DND-41 (cell line): ENCODE measurements at regions not wholly inside any gene's neighbourhood (a gene's known extent, or its start where the extent isn't known, plus 50 kb on each side); places are given as distances from the start of the nearest gene placed in this dataset.
A peak's percentile ranks its signal among the peaks of the same experiment; 100 is the strongest.

ENCODE experiments used
- ATAC-seq: fragments of 200-7000 bp; cut with Tn5 transposase; 3 replicates; pipeline ENCODE4 v1.9.1; 2021; ENCODE audit warnings: low read depth; ENCODE audit not compliant: insufficient read depth
- DNase-seq: peaks from one replicate; pipeline ENCODE4 v3.0.0-alpha.2; 2020
- H2AFZ ChIP-seq: 2 replicates; pipeline ENCODE4 v1.6.0; 2012; ENCODE audit warnings: low read depth, low read length
- H3K27ac ChIP-seq: 2 replicates; pipeline ENCODE4 v1.5.1; 2012; ENCODE audit warnings: low read length, inconsistent platforms
- H3K27me3 ChIP-seq: fragments of 200-600 bp; sonication (generic); 2 replicates; pipeline ENCODE4 v1.6.0; 2012; ENCODE audit warnings: low read length, mild to moderate bottlenecking, inconsistent platforms; ENCODE audit not compliant: insufficient read depth, poor library complexity
- H3K36me3 ChIP-seq: 2 replicates; pipeline ENCODE4 v1.5.1; 2012; ENCODE audit warnings: low read length, inconsistent platforms; ENCODE audit not compliant: insufficient read depth
- H3K4me1 ChIP-seq: 2 replicates; pipeline ENCODE4 v1.5.1; 2012; ENCODE audit warnings: mild to moderate bottlenecking, low read length; ENCODE audit not compliant: insufficient read depth
- H3K4me2 ChIP-seq: 2 replicates; pipeline ENCODE4 v1.6.0; 2012; ENCODE audit warnings: mild to moderate bottlenecking, moderate library complexity, low read length, inconsistent platforms; ENCODE audit not compliant: insufficient read depth
- H3K4me3 ChIP-seq, 2 experiments: fragments of 200-600 bp in 1 of 2; shearing (Covaris generic) in 1 of 2; 2 replicates each; pipeline ENCODE4 v1.5.1; 2012 to 2016; ENCODE audit warnings: inconsistent platforms in 2 of 2, low read length in 2 of 2, mild to moderate bottlenecking in 2 of 2, low read depth in 1 of 2, moderate library complexity in 1 of 2
- H3K79me2 ChIP-seq: 2 replicates; pipeline ENCODE4 v1.6.0; 2012; ENCODE audit warnings: low read length, inconsistent platforms; ENCODE audit not compliant: insufficient read depth
- H3K9ac ChIP-seq: 2 replicates; pipeline ENCODE4 v1.6.0; 2012; ENCODE audit warnings: low read depth, mild to moderate bottlenecking, inconsistent platforms, low read length, moderate library complexity
- H3K9me3 ChIP-seq: 2 replicates; pipeline ENCODE4 v1.5.1; 2012; ENCODE audit warnings: low read length, moderate library complexity, mild to moderate bottlenecking, inconsistent platforms; ENCODE audit not compliant: insufficient read depth, severe bottlenecking
- H4K20me1 ChIP-seq: 2 replicates; pipeline ENCODE4 v1.6.0; 2012; ENCODE audit warnings: low read length; ENCODE audit not compliant: insufficient read depth
- EZH2 ChIP-seq: IDR thresholded peaks from 3 replicates; pipeline ENCODE4 v1.6.1; 2012; ENCODE audit warnings: borderline replicate concordance, low read depth, mild to moderate bottlenecking, moderate library complexity, low read length, inconsistent platforms; ENCODE audit not compliant: severe bottlenecking
- TF ChIP-seq, protein P1 (sequence below): IDR thresholded peaks from 2 replicates; pipeline ENCODE4 v1.5.1; 2012; ENCODE audit warnings: borderline replicate concordance, low read length, moderate library complexity, mild to moderate bottlenecking; ENCODE audit not compliant: poor library complexity, severe bottlenecking; ENCODE audit errors: extremely low read depth

GRCh38 chr3:67123914-67124313, 125.8 kb downstream of the KBTBD8 start:
- Histone ChIP-seq H3K36me3 (no peaks in the 10 kb centered on the region), H2AFZ (no peak overlapping the region), H3K9me3 (peaks cover 3% of the 10 kb centered on the region), H3K79me2 (no peaks in the 10 kb centered on the region), H3K4me1 (no peaks in the 10 kb centered on the region), H3K27me3 (no peaks in the 10 kb centered on the region), H3K4me3 (no peak overlapping the region), H4K20me1 (no peaks in the 10 kb centered on the region), H3K4me2 (no peak overlapping the region), H3K9ac (no peak overlapping the region), H3K27ac (no peak overlapping the region)
- ATAC-seq (no peak), DNase-seq (no peak)
- TF ChIP-seq EZH2: no peak
- TF ChIP-seq, protein P1, sequence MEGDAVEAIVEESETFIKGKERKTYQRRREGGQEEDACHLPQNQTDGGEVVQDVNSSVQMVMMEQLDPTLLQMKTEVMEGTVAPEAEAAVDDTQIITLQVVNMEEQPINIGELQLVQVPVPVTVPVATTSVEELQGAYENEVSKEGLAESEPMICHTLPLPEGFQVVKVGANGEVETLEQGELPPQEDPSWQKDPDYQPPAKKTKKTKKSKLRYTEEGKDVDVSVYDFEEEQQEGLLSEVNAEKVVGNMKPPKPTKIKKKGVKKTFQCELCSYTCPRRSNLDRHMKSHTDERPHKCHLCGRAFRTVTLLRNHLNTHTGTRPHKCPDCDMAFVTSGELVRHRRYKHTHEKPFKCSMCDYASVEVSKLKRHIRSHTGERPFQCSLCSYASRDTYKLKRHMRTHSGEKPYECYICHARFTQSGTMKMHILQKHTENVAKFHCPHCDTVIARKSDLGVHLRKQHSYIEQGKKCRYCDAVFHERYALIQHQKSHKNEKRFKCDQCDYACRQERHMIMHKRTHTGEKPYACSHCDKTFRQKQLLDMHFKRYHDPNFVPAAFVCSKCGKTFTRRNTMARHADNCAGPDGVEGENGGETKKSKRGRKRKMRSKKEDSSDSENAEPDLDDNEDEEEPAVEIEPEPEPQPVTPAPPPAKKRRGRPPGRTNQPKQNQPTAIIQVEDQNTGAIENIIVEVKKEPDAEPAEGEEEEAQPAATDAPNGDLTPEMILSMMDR: no peak

DNA sequence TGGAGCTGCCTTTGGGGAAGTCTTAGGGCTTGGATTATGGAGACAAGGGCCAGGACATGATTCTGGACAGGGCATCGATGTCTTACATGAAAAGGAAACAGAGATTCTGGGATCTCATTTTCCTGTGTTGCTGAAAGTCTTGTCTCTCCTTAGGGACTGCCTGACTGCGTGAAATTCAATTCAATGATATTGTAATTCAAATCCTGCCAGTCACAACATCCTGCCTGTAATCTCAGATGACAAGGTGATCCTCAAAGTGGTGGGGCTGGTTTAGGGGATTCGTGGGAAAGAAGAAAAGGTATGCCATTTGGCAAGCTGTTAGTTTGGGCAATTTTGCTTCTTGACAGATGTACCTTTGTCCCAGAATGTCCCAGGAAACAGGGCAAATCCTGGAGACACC, 129.1 kb downstream of the KBTBD8 start:
- Histone ChIP-seq H3K36me3 (no peaks in the 10 kb centered on the region), H3K4me1 (no peaks in the 10 kb centered on the region), H3K27ac (no peak overlapping the region), H2AFZ (no peak overlapping the region), H3K4me3 (no peak overlapping the region), H4K20me1 (no peaks in the 10 kb centered on the region), H3K9ac (no peak overlapping the region), H3K4me2 (no peak overlapping the region), H3K9me3 (peaks cover 3% of the 10 kb centered on the region), H3K27me3 (no peaks in the 10 kb centered on the region), H3K79me2 (no peaks in the 10 kb centered on the region)
- DNase-seq (no peak), ATAC-seq (no peak)
- TF ChIP-seq, protein P1: no peak
- no peak for TF ChIP-seq EZH2

GRCh38 chr3:67142432-67142831, 144.3 kb downstream of the KBTBD8 start:
- no peaks in the 10 kb centered on the region for H3K4me1 ChIP-seq
- H3K4me2 ChIP-seq: no peak overlapping the region
- H3K27me3 ChIP-seq: no peaks in the 10 kb centered on the region
- H4K20me1 ChIP-seq: no peaks in the 10 kb centered on the region
- no peak overlapping the region for H3K4me3 ChIP-seq
- no peak overlapping the region for H2AFZ ChIP-seq
- TF ChIP-seq EZH2: no peak
- TF ChIP-seq, protein P1: no peak
- no peak overlapping the region for H3K9ac ChIP-seq
- H3K36me3 ChIP-seq: no peaks in the 10 kb centered on the region
- H3K79me2 ChIP-seq: no peaks in the 10 kb centered on the region
- ATAC-seq: peak; percentile 87
- peak; percentile 69 for DNase-seq
- no peaks in the 10 kb centered on the region for H3K9me3 ChIP-seq
- no peak overlapping the region for H3K27ac ChIP-seq

GRCh38 chr3:67145738-67146137, 147.6 kb downstream of the KBTBD8 start:
- no peak for ATAC-seq
- H3K4me3 ChIP-seq: no peak overlapping the region
- TF ChIP-seq, protein P1: no peak
- no peak for TF ChIP-seq EZH2
- no peaks in the 10 kb centered on the region for H3K36me3 ChIP-seq
- H4K20me1 ChIP-seq: no peaks in the 10 kb centered on the region
- no peak overlapping the region for H3K27ac ChIP-seq
- H3K4me2 ChIP-seq: no peak overlapping the region
- H3K9ac ChIP-seq: no peak overlapping the region
- no peaks in the 10 kb centered on the region for H3K79me2 ChIP-seq
- H3K27me3 ChIP-seq: no peaks in the 10 kb centered on the region
- H2AFZ ChIP-seq: no peak overlapping the region
- H3K9me3 ChIP-seq: no peaks in the 10 kb centered on the region
- DNase-seq: no peak
- no peaks in the 10 kb centered on the region for H3K4me1 ChIP-seq
